ENCODE measurements at regions not wholly inside any gene's neighbourhood (a gene's known extent, or its start where the extent isn't known, plus 50 kb on each side); places are given as distances from the start of the nearest gene placed in this dataset.
A peak's percentile ranks its signal among the peaks of the same experiment; 100 is the strongest.

DNA sequence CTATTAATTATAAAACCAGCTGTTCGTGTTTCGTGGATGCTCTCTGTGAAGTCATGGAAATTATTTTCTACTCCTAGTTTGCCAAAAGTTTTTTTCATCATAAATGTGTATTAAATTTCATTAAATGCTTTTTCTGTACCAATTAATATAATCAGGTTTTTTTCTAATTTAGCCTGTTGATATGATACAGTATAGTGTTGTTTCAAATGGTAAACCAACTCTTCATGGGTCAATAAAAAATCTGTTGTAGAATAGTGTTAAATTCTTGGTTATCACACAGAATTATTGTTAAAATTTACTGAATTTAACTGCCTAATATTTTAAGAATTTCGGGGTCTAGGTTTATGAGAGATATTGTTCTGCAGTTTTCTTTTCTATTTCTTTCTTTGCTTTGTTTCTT is 505.9 kb upstream of the MANEA start:
- no peak for DNase-seq (ENCODE audit: low spot score)

DNA sequence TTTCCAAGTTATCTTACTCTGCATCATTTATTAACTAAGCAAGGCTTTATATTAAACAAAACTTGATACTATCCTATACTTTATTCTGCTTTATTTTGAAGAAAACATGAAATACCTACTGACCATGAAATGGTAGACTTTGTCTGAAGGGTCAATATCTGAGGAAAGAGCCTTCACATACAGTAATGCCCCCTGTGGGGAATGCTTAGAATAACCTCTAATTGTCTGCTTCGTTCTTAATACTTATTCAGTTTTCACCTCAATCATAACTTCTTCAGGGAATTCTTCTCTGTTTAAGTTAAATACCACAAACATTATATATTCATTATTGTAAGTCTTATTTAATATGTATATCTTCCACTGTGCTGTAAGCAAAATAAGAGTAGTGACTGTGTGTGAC is 498.9 kb upstream of the MANEA start:
- no peak for DNase-seq (ENCODE audit: low spot score)

GRCh38 chr6:95081231-95081630 is 496.1 kb upstream of the MANEA start:
- no peak for DNase-seq (ENCODE audit: low spot score)

DNA sequence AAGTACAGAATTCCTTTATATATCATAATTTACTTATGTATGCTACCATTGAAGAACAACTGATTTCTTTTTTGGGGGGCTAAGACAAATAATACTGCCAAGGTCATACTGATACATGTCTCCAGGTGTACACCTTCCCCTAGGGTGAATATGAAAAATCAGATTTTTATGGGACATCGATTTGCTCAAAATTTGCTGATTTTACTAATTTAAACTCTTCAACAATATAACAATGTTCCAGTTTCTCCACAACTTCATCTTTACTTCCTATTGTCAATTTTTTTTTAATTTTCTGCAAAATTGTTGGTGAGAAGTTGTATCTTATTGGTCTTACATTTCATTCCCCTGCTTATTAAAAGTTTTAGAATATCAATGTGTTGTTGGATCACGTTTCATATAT is 495.4 kb upstream of the MANEA start:
- no peak for DNase-seq (ENCODE audit: low spot score)

DNA sequence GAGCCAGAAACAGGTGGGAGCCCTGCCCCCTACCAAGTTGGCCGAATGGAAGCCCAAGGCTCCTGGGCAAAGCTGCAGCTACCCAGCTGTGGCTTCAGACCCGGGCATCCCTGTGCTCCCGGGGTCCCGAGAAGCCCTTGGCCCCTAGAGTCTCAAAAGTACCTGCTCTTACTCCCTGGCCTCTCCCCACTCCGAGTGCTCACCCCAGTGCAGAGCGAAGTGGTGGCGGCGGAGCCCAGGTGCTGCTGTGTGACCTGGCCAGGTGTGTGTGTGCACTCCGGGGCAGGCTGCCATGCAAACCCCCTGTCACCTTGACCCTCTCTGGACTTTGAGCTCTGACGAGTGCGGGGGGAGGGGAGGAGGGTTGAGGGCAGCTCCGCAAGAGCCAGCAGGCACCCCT is 493.8 kb upstream of the MANEA start:
- DNase-seq (ENCODE audit: low spot score), result no peak

GRCh38 chr6:95084867-95085266 is 492.5 kb upstream of the MANEA start:
- no peak for DNase-seq (ENCODE audit: low spot score)

DNA sequence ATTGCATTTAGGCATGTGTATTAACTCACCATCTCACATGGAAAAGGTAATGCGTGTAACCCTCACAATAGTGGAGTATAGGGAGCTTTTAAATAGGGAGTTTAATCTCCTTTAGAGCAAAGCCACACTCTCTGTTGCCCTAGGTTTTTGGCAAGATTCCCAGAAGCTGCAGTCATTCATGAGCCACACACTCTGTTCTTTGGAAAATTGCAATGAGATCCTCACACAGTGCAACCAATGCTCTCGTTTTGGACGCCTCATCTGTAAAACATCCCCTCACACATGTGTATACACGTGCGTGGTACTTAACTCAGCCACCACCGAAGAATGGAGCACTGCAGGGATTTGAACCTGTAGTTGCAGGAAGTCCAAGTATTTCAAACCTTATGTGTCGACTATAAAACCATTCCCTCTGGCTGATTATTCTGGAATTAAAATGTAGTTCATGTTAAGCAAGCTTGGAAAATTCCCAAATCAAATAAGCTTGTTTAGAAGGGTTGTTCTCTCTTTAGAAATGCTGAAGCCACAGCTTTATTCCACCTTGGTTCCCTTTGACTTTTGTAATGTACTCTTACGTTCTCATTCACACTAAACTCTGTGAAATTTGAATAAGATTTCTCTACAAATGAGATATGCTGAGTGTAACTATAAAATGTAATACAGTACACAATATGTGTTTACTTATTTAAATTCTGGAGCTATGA is 489.8 kb upstream of the MANEA start:
- no peak for DNase-seq (ENCODE audit: low spot score)

DNA sequence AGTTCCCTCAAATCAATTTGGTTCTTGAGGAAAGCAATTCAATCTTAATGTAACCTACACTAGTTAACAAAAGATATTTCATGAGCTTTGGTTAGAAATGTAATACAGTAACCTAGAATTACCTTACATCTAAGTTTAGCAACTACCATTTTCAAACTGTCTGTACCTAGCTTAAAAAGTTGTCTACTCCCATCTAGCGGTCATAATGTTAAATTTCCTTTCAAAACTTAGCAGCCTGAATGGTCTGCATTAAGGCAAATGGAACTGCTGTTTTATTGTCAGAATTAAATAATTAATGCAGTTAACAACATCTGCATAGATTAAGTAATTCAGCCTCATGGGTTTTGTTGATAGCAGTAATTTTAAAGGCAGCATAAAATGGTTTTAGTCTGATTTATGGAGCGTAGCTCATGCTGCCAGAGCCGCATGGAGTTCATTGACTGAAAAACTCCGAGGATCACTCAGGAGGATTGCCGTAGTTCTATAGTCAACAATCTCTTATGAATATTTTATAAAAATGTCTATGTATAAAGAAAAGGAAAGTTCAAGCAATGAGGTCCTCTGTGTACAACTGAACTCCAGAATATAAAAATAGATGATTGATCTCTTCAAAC is 485.4 kb upstream of the MANEA start:
- peak; percentile 74 for DNase-seq (ENCODE audit: low spot score)

DNA sequence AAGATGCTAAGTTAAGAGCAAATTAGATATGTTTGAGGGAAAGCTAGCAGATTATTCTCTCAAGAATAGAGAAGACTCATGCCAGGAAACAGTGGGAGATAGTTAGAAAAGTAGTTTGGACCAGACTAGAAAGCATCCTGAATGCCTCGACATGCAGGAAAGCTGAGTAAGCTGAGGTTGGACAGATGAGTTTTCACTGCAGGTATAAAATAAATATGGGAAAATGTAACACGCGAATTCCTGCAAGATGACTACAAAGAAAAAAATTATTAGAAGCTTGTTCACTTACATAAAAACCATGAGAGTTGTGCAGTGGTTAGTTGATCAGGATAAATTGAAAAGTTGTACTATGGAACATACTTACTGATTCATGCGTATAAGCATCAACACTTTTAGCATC is 484.2 kb upstream of the MANEA start:
- DNase-seq (ENCODE audit: low spot score), result no peak

DNA sequence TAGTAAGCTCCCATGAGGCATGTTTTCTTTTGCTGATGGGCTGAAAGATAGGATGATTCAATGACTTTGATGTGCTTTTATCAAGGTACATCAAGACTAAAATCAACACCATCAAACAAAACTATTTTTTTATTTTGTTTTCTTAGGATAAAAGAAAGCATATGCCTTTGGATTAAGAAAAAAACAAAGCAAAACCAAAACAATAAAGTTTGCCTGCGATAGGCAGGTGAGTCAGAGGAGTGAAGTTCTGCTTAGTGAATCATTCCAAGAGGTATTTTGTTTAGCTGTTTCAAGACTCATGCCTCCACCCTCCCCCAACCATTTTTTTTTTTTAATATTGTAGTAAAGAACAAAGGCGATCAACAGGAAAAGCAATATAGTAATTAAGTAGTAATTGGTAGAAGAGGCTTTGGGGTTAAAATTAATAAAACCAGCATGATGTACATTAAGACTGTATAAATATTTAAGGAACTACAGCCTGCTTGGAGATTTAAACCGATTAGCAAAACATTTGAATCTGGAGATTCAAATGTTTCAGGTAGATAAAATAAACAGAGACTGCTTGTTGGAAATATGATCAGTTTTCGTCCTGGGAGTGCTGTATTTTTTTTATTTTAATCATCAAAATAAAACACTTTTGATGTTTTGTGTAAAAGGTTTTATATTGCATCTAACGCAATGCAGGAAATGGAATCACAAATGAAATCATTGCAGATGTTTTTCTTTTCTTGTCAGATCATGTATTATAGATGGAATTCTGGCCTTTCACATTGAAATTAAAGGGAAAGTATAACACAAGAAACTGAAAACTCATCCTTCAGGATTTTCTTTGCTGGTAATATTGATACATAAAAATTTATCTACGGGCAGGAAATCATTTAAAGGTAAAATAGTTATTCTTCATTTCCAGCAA is 482.3 kb upstream of the MANEA start:
- no peak for DNase-seq (ENCODE audit: low spot score)

GRCh38 chr6:95095855-95096254 is 481.5 kb upstream of the MANEA start:
- no peak for DNase-seq (ENCODE audit: low spot score)

GRCh38 chr6:95099410-95099809 is 477.9 kb upstream of the MANEA start:
- no peak for DNase-seq (ENCODE audit: low spot score)

DNA sequence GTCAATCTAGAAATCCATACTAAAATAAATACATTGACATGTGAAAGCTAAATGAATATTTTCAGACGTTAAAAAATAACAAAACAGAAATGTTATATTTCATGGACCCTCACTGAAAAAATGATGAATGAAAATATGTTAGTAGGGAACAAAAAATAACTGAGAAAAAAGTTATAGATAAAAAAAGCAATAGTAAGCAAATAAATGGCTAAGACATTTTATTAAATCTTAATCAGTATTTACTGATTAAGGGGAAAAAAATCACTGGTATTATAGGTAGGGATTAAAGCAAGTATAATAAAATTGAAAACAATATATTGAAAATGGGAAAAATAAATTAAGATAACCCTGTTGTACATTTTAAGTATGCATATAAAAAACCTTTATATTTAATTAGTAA is 468.1 kb upstream of the MANEA start:
- no peak for DNase-seq (ENCODE audit: low spot score)

DNA sequence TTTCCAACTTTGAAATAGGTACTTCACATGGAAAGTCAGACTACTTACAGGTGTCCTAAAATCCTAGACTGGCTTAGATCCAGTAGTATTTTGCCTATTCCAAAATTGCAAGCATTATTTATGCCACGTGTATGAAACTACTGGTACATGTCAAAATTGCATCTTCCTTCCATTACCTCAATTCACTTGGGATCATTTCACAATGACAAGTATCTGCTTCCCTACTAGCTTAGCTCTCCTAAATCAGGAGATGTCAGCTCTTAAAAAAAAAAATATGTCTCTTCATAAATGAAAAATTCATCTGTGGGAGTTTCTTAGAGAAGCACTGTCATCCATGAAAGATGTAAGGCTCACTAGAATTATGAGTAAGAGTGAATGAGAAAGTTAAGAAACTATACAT is 466.6 kb upstream of the MANEA start:
- no peak for DNase-seq (ENCODE audit: low spot score)

DNA sequence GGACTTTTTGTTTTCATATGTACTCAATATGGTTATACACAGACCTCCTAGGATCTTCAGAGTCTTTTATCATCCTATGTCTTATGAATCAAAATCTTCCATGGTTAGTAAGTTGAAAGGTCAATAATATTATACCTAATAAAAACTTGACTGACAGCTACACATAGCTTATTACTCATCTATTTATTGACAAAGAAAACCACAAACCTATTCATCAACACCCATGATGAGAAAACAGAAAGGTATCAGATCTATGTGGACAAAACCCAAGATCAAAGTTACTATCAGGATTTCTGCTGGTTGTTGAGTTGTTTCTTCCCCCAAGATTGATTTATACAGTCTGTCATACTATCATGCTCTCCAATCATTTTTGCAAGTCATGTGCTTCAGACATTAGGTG is 460.1 kb upstream of the MANEA start:
- no peak for DNase-seq (ENCODE audit: low spot score)

DNA sequence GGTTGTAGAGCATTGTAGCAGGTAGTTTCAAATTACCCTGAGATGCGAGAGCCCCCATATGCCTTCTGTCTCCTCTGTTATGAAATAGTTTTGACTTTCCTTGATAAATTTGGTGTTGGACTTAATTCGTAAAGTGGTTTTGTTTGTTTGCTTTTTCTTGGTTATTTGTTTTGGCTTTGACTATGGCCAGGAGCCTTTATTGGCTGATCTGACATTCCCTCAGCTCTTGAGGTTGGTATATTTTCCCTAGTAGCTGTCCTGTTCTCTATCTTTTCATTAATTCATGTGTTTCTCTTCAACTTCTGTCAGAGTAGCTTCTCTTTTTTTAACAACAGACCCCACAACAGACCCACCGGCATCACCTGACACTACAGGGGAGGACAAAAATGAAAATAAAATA is 457.4 kb upstream of the MANEA start:
- no peak for DNase-seq (ENCODE audit: low spot score)

- DNase-seq (ENCODE audit: low spot score), result no peak
Measured at GRCh38 chr6:95120984-95121383, 456.4 kb upstream of the MANEA start.

DNA sequence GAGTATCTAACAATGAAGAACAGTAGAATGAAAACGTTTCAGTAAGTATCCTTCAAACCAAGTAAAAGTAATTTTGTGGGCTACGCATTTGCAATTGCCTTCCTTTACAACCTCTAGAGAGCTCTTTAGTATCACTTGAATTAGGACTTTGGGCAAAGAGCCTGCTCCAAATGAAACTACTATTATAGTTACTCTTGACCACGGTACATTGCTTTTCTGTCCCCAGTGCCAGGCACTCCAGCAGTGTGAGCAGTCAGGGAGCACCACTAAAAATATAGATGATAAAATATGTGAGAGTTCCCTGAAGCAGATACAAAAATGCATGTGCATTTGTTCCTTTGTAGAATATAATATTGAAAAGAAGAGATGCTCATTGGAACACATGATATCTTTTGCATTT is 450.1 kb upstream of the MANEA start:
- no peak for DNase-seq (ENCODE audit: low spot score)

GRCh38 chr6:95128439-95128838 is 448.9 kb upstream of the MANEA start:
- no peak for DNase-seq (ENCODE audit: low spot score)

GRCh38 chr6:95128947-95129346 is 448.4 kb upstream of the MANEA start:
- no peak for DNase-seq (ENCODE audit: low spot score)

DNA sequence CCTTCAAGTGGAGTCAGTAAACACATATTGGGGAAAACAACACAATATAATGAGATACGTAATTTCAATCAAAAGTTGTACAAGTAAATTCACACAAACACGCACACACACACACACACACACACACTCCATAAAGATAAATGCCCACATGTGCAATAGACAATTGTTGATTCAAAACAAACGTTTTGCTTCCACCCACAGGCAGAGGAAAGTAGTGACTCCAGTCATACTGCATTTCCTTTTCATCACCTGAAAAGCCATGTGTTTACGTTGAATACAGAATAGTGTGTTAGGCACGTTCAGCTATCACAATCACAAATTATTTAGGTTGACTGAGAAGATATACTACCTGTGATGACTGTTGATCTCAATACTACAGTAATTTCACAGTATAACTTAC is 443.8 kb upstream of the MANEA start:
- peak; percentile 24 for DNase-seq (ENCODE audit: low spot score)

DNA sequence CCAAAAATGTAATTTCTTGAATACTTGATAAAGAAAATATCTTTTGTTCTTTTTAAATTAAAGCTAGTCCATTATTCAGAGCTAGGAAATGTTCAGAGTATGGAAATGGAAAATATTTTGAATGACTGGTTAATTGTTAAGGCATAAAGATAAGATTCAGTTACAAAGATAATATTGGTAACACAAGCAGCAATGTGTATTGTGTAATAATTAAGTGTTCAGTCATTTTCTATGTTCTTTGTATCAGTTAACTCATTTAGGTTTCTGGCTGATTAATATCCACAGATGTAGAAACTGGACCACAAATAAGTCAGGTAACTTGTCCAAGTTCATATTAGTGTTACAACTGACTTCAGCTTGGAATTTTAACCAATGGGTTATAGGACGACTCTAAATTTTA is 442.2 kb upstream of the MANEA start:
- no peak for DNase-seq (ENCODE audit: low spot score)

DNA sequence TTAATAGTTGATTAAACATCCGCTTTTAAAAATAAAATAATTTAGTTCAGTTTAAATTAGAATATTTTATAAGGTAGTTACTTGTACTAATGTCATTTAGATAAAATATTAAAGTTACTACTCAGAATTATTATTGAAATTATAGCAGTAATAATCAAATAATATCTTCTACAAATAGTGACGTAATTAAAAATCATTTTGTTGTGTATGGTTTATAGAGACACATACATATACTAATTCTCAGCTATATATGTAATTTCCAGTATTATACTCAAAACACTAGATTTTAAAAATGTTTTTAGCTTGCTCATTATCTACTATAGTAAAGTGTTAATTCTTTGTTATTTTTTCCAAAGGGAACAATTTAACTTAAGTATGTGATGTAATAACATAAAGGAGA is 435.2 kb upstream of the MANEA start:
- no peak for DNase-seq (ENCODE audit: low spot score)

Data from NAMALWA (cell line).